GM19099 (cell line): ENCODE measurements at regions not wholly inside any gene's neighbourhood (a gene's known extent, or its start where the extent isn't known, plus 50 kb on each side); places are given as distances from the start of the nearest gene placed in this dataset.

ENCODE experiments used
- POLR2A ChIP-seq: IDR thresholded peaks from 3 replicates; pipeline ENCODE4 v1.6.1; 2011; ENCODE audit warnings: low read depth; ENCODE audit not compliant: insufficient read length; ENCODE audit errors: extremely low read depth

- no peak for TF ChIP-seq POLR2A
These were observed 452.9 kb downstream of the CCER1 start for GRCh38 chr12:90502070-90502469.

DNA sequence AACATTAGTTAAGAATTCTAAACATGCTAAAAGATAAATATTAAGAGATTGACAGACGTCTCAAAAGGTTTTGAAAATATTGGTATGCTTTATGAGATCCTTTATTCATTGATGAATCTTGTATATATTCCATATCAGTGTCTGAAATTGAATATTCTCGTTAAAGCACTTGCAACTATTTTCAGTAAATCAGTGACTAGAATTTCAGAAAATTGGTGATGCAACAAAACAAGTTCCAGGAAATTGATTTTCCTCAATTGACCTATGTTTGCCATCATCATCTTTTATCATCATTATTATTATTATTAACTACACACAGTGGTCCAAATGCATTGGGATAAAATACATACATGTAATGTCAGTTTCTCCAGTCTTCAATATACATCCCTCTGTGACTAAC lies 453.6 kb downstream of the CCER1 start:
- no peak for TF ChIP-seq POLR2A

DNA sequence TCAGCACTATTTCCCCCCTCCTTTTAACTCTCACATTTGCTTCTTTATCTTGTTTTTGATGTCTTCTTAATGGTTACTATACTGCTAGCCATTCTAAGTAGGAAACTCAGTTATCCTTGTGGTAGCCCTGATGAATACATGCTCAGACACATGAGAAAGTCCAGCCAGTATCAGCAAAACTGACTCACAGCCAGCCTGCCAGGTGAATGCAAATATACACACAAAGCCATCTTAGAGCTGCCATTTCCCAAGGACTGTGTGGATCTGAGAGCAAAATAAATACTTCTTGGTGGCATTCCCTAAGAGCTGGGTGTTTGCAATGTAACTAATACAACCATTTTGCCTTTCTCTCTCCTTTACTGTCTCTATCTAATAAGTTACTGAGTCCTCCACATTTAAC lies 455.2 kb downstream of the CCER1 start:
- TF ChIP-seq POLR2A, result no peak

GRCh38 chr12:90497923-90498545 lies 456.9 kb downstream of the CCER1 start:
- no peak for TF ChIP-seq POLR2A

DNA sequence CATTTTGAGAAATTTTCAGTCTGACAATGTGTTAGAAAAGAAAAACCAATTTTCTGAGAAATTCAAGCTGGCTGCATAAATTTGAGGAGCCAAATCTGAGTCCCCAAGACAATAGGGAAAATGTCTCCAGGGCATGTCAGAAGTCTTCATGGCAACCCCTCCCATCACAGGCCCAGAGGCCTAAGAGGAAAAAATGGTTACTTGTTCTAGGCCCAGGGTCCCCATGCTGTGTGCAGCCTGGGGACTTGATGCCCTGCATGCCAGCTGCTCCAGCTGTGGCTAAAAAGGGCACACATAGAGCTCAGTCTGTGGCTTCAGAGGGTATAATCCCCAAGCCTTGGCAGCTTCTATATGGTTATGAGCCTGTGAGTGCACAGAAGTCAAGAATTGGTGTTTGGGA lies 464.6 kb downstream of the CCER1 start:
- no peak for TF ChIP-seq POLR2A

DNA sequence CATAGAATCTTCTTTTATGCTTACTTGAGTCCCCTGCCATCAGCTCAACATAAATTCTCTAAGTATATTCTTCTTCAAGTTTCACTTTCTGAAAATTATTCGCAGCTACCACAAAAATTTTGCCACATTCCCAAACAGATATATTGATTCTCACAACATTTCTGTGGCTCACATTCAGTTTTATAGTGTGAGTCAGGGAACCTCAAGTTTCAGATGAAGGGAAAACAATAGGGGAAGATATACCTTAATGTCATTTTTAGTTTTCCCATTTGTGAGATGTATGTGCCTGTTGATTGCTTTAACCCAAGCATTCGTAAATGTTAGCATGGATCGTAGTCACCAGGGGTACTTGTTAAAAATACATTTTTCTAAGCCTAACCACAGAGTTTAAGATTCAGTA lies 465.8 kb downstream of the CCER1 start:
- TF ChIP-seq POLR2A, result no peak

- TF ChIP-seq POLR2A, result no peak
These were observed 469.4 kb downstream of the CCER1 start for GRCh38 chr12:90485560-90485959.

- TF ChIP-seq POLR2A, result no peak
These were observed 470.9 kb downstream of the CCER1 start for GRCh38 chr12:90484094-90484493.

DNA sequence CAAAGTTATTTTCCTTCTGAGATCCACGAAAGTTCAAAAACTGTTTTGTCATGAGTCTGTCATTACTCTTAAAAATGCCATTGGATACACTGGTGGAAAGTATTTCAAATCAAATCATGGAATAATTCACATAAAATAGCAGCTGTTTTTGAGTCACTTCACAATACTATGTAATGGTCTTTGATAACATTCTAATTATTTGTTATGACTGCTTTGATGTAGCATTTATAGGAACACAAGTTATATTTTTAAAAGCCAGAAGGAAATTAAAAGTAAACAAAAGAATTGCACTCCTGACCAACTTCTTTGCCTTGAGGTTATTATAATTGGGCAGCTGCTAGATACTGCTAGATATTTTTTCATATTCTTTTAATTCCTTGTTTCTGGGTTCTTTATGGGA lies 473.2 kb downstream of the CCER1 start:
- TF ChIP-seq POLR2A, result no peak

DNA sequence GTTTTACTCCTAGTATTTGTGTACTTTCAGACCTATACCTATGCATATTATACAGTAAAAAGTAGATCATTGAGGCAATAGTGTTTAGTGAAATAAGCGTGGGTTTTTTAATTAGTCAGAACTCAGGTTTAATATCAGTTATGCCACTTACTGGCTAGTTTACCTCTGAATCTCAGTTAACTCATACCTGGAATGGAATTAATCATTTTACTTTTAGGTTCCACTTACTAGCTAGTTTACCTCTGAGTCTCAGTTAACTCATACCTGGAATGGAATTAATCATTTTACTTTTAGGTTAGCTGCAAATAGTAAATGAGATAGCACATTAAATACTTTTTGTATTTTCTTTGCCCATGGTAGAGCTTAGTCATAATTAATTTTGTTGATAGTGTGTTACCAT lies 475.7 kb downstream of the CCER1 start:
- TF ChIP-seq POLR2A, result no peak

- TF ChIP-seq POLR2A, result no peak
These were observed 481.1 kb downstream of the CCER1 start for GRCh38 chr12:90473831-90474230.

GRCh38 chr12:90460681-90461080 lies 494.3 kb downstream of the CCER1 start:
- no peak for TF ChIP-seq POLR2A

GRCh38 chr12:90456248-90456647 lies 498.7 kb downstream of the CCER1 start:
- no peak for TF ChIP-seq POLR2A

DNA sequence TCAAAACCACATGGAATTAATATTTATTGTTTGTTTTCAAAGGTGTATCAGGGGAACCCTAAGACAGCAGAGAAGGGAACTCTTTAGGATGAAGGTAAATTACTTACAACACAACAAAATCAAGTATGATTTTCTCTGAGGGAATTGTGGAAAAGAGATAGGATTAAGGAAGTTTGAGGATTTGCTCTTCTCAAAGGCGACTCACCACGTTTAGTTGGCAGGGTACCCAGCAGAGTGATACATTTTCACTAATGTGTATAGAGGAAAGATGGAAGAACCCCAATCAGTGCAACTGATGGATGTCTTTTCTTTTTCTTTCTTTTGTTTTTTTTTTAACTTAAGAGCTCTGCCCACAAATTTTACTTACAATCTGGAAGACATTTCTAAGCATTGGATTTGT lies 499.2 kb downstream of the CCER1 start:
- no peak for TF ChIP-seq POLR2A

DNA sequence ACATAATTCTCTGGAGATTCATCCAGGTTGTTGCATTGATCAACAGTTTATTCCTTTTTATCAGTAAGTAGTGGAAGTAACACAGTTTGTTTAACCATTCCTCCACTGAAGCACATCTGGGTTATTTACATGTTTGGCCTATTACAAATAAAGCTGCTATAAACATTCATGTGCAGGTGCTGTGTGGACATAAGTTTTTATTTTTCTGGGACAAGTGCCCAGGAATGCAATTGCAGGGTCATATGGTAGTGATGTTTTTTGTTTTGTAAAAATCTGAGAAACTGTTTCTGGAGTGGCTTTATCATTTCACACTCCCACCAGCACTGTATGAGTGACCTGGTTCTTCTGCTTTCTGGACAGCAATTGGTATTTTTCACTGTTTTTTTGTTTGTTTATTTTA lies 505.4 kb downstream of the CCER1 start:
- no peak for TF ChIP-seq POLR2A

- no peak for TF ChIP-seq POLR2A
These were observed 513.5 kb downstream of the CCER1 start for GRCh38 chr12:90441431-90441830.

- TF ChIP-seq POLR2A, result no peak
These were observed 526.1 kb downstream of the CCER1 start for GRCh38 chr12:90428881-90429280.
